ENCODE measurements at regions not wholly inside any gene's neighbourhood (a gene's known extent, or its start where the extent isn't known, plus 50 kb on each side); places are given as distances from the start of the nearest gene placed in this dataset.
"Not testable (repeated sequence)": the region's sequence is repeated elsewhere in the genome, so short reads cannot be mapped to it uniquely, and the experiment has no call there.

- WGBS, 2 donors (ENCODE audit: extremely low coverage in 2 of 2, insufficient read length in 2 of 2, insufficient replicate concordance in 1 of 2): no CpG with 5 or more reads among the region's 7 CpGs
- Histone ChIP-seq H3K79me1 (ENCODE audit: low read depth, low read length) (no peaks in the 10 kb centered on the region), H3K4me2 (ENCODE audit: insufficient read depth, low read length, poor library complexity, severe bottlenecking) (no peak overlapping the region), H4K8ac (ENCODE audit: low read depth, low read length) (no peak overlapping the region), H3K9me3 (replicated peaks in 1 of 2; ENCODE audit: control insufficient read depth in 2 of 2, insufficient read depth in 1 of 2, low read depth in 1 of 2, low read length in 2 of 2) (no peaks in the 10 kb centered on the region), H3K4me3 (ENCODE audit: low read length in 2 of 2) (no peak overlapping the region), H4K91ac (ENCODE audit: low read depth, low read length, poor library complexity) (no peak overlapping the region), H2AK5ac (ENCODE audit: low read depth, low read length) (no peak overlapping the region), H3K36me3 (replicated peaks in 1 of 2; ENCODE audit: control insufficient read depth in 2 of 2, insufficient read depth in 2 of 2, low read length in 2 of 2) (no peaks in the 10 kb centered on the region), H2BK120ac (ENCODE audit: low read depth, low read length) (no peak overlapping the region), H3K9ac (ENCODE audit: low read depth, low read length, poor library complexity) (no peak overlapping the region), H3K4me1 (ENCODE audit: control insufficient read depth in 2 of 2, insufficient read depth in 1 of 2, low read depth in 1 of 2, low read length in 2 of 2) (peaks cover 0 to 3% of the 10 kb centered on the region in 2 donors), H2AFZ (ENCODE audit: low read length) (no peak overlapping the region), H3K4ac (ENCODE audit: low read length) (no peak overlapping the region), H2BK15ac (ENCODE audit: low read length) (no peak overlapping the region), H3K18ac (ENCODE audit: low read length) (no peak overlapping the region), H3K27ac (replicated peaks; ENCODE audit: low read length) (no peak overlapping the region), H3K27me3 (ENCODE audit: control insufficient read depth in 3 of 3, insufficient read depth in 3 of 3, low read depth in 1 of 3, low read length in 3 of 3) (no peaks in the 10 kb centered on the region), H2BK12ac (ENCODE audit: low read length) (no peak overlapping the region), H3K23ac (ENCODE audit: low read depth, low read length, poor library complexity) (no peak overlapping the region), H3K14ac (ENCODE audit: low read length) (no peak overlapping the region), H2BK5ac (ENCODE audit: low read length) (no peak overlapping the region)
- no peak for DNase-seq (ENCODE audit: low spot score)
Measured at GRCh38 chr1:112840631-112841624, 115.1 kb downstream of the SLC16A1 start.

DNA sequence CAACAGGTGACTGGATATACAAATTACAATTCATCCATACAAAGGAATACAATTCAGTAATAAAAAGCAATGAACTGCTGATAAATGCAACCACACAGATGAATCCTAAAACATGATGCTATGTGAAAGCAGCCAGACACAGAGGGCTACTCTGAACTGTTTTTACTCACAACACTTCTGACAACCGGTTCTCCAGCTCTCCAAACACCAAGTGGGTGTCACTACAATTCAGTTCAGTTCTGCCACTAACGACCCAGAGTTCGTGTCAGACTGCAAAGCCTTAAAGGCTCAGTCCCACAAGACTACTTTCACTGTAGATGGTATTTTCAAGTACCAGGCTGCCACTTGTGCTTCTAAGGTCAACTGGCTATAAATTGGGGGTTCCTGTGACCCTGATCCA, 119.4 kb downstream of the SLC16A1 start:
- H3K4me3 ChIP-seq (ENCODE audit: low read length in 2 of 2): no peak overlapping the region
- no CpG with 5 or more reads among the region's 3 CpGs for WGBS, 2 donors (ENCODE audit: extremely low coverage in 2 of 2, insufficient read length in 2 of 2, insufficient replicate concordance in 1 of 2)
- no peak for DNase-seq (ENCODE audit: low spot score)

DNA sequence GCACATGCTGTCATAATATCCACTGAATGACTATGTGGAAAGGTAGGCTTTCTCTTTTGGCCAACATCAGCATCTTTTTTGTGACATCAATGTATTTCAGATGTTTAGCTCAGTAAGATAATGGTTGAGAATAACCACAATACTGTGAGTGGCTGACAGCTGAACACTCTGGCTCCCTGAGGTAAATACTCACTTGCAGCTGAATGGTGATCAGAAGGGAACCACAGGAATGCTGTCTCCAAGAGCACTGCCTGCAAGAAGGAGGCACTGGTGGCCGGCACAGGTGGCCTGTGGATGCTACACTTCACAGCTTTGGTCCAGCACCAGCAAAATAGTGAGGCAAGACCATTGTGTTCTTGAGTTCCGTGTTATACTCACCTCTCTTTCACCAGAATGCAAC, 118.7 kb upstream of the PPM1J start:
- Histone ChIP-seq H4K91ac (ENCODE audit: low read depth, low read length, poor library complexity) (no peak overlapping the region), H2AFZ (ENCODE audit: low read length) (no peak overlapping the region), H3K27ac (replicated peaks; ENCODE audit: low read length) (no peak overlapping the region), H3K4me2 (ENCODE audit: insufficient read depth, low read length, poor library complexity, severe bottlenecking) (no peak overlapping the region), H3K14ac (ENCODE audit: low read length) (no peak overlapping the region), H3K18ac (ENCODE audit: low read length) (no peak overlapping the region), H3K79me1 (ENCODE audit: low read depth, low read length) (no peaks in the 10 kb centered on the region), H3K4ac (ENCODE audit: low read length) (no peak overlapping the region), H4K8ac (ENCODE audit: low read depth, low read length) (no peak overlapping the region), H3K9ac (ENCODE audit: low read depth, low read length, poor library complexity) (no peak overlapping the region), H2BK5ac (ENCODE audit: low read length) (no peak overlapping the region), H3K4me3 (ENCODE audit: low read length in 2 of 2) (no peak overlapping the region), H3K23ac (ENCODE audit: low read depth, low read length, poor library complexity) (no peak overlapping the region), H2BK120ac (ENCODE audit: low read depth, low read length) (no peak overlapping the region), H3K27me3 (ENCODE audit: control insufficient read depth in 3 of 3, insufficient read depth in 3 of 3, low read depth in 1 of 3, low read length in 3 of 3) (no peaks in the 10 kb centered on the region), H2BK15ac (ENCODE audit: low read length) (no peak overlapping the region), H3K4me1 (ENCODE audit: control insufficient read depth in 2 of 2, insufficient read depth in 1 of 2, low read depth in 1 of 2, low read length in 2 of 2) (no peaks in the 10 kb centered on the region), H2BK12ac (ENCODE audit: low read length) (no peak overlapping the region), H3K36me3 (replicated peaks in 1 of 2; ENCODE audit: control insufficient read depth in 2 of 2, insufficient read depth in 2 of 2, low read length in 2 of 2) (no peaks in the 10 kb centered on the region), H2AK5ac (ENCODE audit: low read depth, low read length) (no peak overlapping the region), H3K9me3 (replicated peaks in 1 of 2; ENCODE audit: control insufficient read depth in 2 of 2, insufficient read depth in 1 of 2, low read depth in 1 of 2, low read length in 2 of 2) (no peaks in the 10 kb centered on the region)
- DNase-seq (ENCODE audit: low spot score): no peak
- WGBS, 2 donors (ENCODE audit: extremely low coverage in 2 of 2, insufficient read length in 2 of 2, insufficient replicate concordance in 1 of 2): no CpG with 5 or more reads among the region's 2 CpGs

More for the DNA sequence above, 119.4 kb downstream of the SLC16A1 start:
- Histone ChIP-seq H3K9ac (ENCODE audit: low read depth, low read length, poor library complexity) (no peak overlapping the region), H3K27ac (replicated peaks; ENCODE audit: low read length) (no peak overlapping the region), H3K18ac (ENCODE audit: low read length) (no peak overlapping the region), H2BK5ac (ENCODE audit: low read length) (no peak overlapping the region), H3K27me3 (ENCODE audit: control insufficient read depth in 3 of 3, insufficient read depth in 3 of 3, low read depth in 1 of 3, low read length in 3 of 3) (no peaks in the 10 kb centered on the region), H2BK15ac (ENCODE audit: low read length) (no peak overlapping the region), H3K4me2 (ENCODE audit: insufficient read depth, low read length, poor library complexity, severe bottlenecking) (no peak overlapping the region), H3K4me1 (ENCODE audit: control insufficient read depth in 2 of 2, insufficient read depth in 1 of 2, low read depth in 1 of 2, low read length in 2 of 2) (peaks cover 0 to 3% of the 10 kb centered on the region in 2 donors), H3K79me1 (ENCODE audit: low read depth, low read length) (no peaks in the 10 kb centered on the region), H3K14ac (ENCODE audit: low read length) (no peak overlapping the region), H2BK12ac (ENCODE audit: low read length) (no peak overlapping the region), H2AK5ac (ENCODE audit: low read depth, low read length) (no peak overlapping the region), H3K36me3 (replicated peaks in 1 of 2; ENCODE audit: control insufficient read depth in 2 of 2, insufficient read depth in 2 of 2, low read length in 2 of 2) (no peaks in the 10 kb centered on the region), H4K8ac (ENCODE audit: low read depth, low read length) (no peak overlapping the region), H3K9me3 (replicated peaks in 1 of 2; ENCODE audit: control insufficient read depth in 2 of 2, insufficient read depth in 1 of 2, low read depth in 1 of 2, low read length in 2 of 2) (no peaks in the 10 kb centered on the region), H3K4ac (ENCODE audit: low read length) (no peak overlapping the region), H2AFZ (ENCODE audit: low read length) (no peak overlapping the region), H3K23ac (ENCODE audit: low read depth, low read length, poor library complexity) (no peak overlapping the region), H4K91ac (ENCODE audit: low read depth, low read length, poor library complexity) (no peak overlapping the region), H2BK120ac (ENCODE audit: low read depth, low read length) (no peak overlapping the region)

DNA sequence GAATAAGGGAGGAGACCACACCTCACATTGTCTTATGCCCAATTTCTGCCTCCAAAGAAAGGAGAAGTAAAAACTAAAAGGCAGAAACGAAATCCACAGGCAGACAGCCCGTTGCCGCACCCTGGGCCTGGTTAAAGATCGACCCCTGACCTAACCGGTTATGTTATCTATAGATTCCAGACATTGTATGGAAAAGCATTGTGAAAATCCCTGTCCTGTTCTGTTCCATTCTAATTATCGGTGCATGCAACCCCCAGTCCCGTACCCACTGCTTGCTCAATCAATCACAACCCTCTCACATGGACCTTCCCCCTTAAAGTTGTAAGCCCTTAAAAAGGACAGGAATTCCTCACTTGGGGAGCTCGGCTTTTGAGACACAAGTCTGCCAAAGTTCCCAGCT, 117.1 kb upstream of the PPM1J start:
- not testable (repeated sequence) for H4K91ac ChIP-seq (ENCODE audit: low read depth, low read length, poor library complexity); H3K79me1 ChIP-seq (ENCODE audit: low read depth, low read length); H2BK120ac ChIP-seq (ENCODE audit: low read depth, low read length); H2AK5ac ChIP-seq (ENCODE audit: low read depth, low read length); H3K23ac ChIP-seq (ENCODE audit: low read depth, low read length, poor library complexity); H3K27ac ChIP-seq (replicated peaks; ENCODE audit: low read length); H3K36me3 ChIP-seq (replicated peaks in 1 of 2; ENCODE audit: control insufficient read depth in 2 of 2, insufficient read depth in 2 of 2, low read length in 2 of 2); H3K4me3 ChIP-seq (ENCODE audit: low read length in 2 of 2); H2BK15ac ChIP-seq (ENCODE audit: low read length); H2AFZ ChIP-seq (ENCODE audit: low read length); H3K18ac ChIP-seq (ENCODE audit: low read length); H3K4ac ChIP-seq (ENCODE audit: low read length); H3K4me1 ChIP-seq (ENCODE audit: control insufficient read depth in 2 of 2, insufficient read depth in 1 of 2, low read depth in 1 of 2, low read length in 2 of 2); H3K27me3 ChIP-seq (ENCODE audit: control insufficient read depth in 3 of 3, insufficient read depth in 3 of 3, low read depth in 1 of 3, low read length in 3 of 3); DNase-seq (ENCODE audit: low spot score); H3K9ac ChIP-seq (ENCODE audit: low read depth, low read length, poor library complexity); H3K14ac ChIP-seq (ENCODE audit: low read length); H4K8ac ChIP-seq (ENCODE audit: low read depth, low read length); H2BK5ac ChIP-seq (ENCODE audit: low read length); H3K9me3 ChIP-seq (replicated peaks in 1 of 2; ENCODE audit: control insufficient read depth in 2 of 2, insufficient read depth in 1 of 2, low read depth in 1 of 2, low read length in 2 of 2); H3K4me2 ChIP-seq (ENCODE audit: insufficient read depth, low read length, poor library complexity, severe bottlenecking); H2BK12ac ChIP-seq (ENCODE audit: low read length)
- no CpG with 5 or more reads among the region's 8 CpGs for WGBS, 2 donors (ENCODE audit: extremely low coverage in 2 of 2, insufficient read length in 2 of 2, insufficient replicate concordance in 1 of 2)
